HCT116 (cell line): ENCODE measurements at regions not wholly inside any gene's neighbourhood (a gene's known extent, or its start where the extent isn't known, plus 50 kb on each side); places are given as distances from the start of the nearest gene placed in this dataset.

Experiments used
- ATAC-seq: fragments of 200-7000 bp; cut with Tn5 transposase; 2 replicates; pipeline ENCODE4 v1.9.1; 2020; ENCODE audit warnings: mild to moderate bottlenecking, moderate library complexity
- BruUV-seq: library from RNA; stranded (reverse); fragments of 400-500 nt; replicated peaks from 2 replicates; lab custom pipeline; 2021; lab: Mats Ljungman, UMichigan
- CTCF ChIA-PET: fragments of 300-600 bp; sonication (Branson Sonifier 250); formaldehyde crosslinking; loops from one replicate; lab custom pipeline; 2021; ENCODE audit warnings: antibody characterized with exemption; lab: Charles Lee
- POLR2A ChIA-PET: fragments of 300-600, 350-600 bp; sonication (Branson Sonifier 250); formaldehyde crosslinking; loops from one replicate; lab custom pipeline; 2021; ENCODE audit warnings: antibody characterized with exemption; lab: Charles Lee
- RAD21 ChIA-PET, 2 experiments: fragments of 300-600 bp; sonication (Branson Sonifier 250); formaldehyde crosslinking; loops; one replicate each; lab custom pipeline; 2023; ENCODE audit warnings: low total read pairs in 2 of 2; ENCODE audit not compliant: uncharacterized antibody in 2 of 2, unreplicated experiment in 2 of 2, low non-redundant PET in 1 of 2; lab: Charles Lee
- DNase-seq: peaks from one replicate; pipeline ENCODE4 v3.0.0-alpha.2; 2010; ENCODE audit warnings: low read depth, low spot score
- H2AFZ ChIP-seq: fragments of 200-600 bp; shearing (Covaris generic), sonication (generic); 2 replicates; pipeline ENCODE4 v1.6.1; 2017; ENCODE audit warnings: low read depth, mixed run types, mixed read lengths, antibody characterized with exemption, low read length; ENCODE audit not compliant: poor library complexity, severe bottlenecking
- H3K27ac ChIP-seq: 2 replicates; pipeline ENCODE4 v1.5.1; 2012; ENCODE audit warnings: low read depth, low read length
- H3K27me3 ChIP-seq: fragments of 200-600 bp; sonication (generic); 2 replicates; pipeline ENCODE4 v1.6.1; 2016; ENCODE audit warnings: mixed run types, low read length, mixed read lengths; ENCODE audit not compliant: insufficient read depth
- H3K36me3 ChIP-seq, 2 experiments: fragments of 200-500 bp in 1 of 2; fragments of 200-600 bp in 1 of 2; sonication (Bioruptor generic) in 1 of 2; sonication (generic) in 1 of 2; 2 replicates each; pipeline versions ENCODE4 v1.5.1 to v1.6.1; 2014 to 2016; ENCODE audit warnings: low read length in 2 of 2, inconsistent platforms in 1 of 2, mixed read lengths in 1 of 2, mixed run types in 1 of 2; ENCODE audit not compliant: insufficient read depth in 2 of 2, control insufficient read depth in 1 of 2
- H3K4me1 ChIP-seq, 2 experiments: fragments of 200-600 bp in 1 of 2; sonication (generic) in 1 of 2; 2 replicates each; pipeline versions ENCODE4 v1.5.1 to v1.6.1; 2012 to 2017; ENCODE audit warnings: low read length in 2 of 2, inconsistent platforms in 1 of 2, mild to moderate bottlenecking in 1 of 2, mixed read lengths in 1 of 2, mixed run types in 1 of 2, moderate library complexity in 1 of 2; ENCODE audit not compliant: insufficient read depth in 2 of 2, control insufficient read depth in 1 of 2
- H3K4me2 ChIP-seq: fragments of 200-600 bp; sonication (generic); 2 replicates; pipeline ENCODE4 v1.6.1; 2017; ENCODE audit warnings: mixed run types, low read length, mixed read lengths
- H3K4me3 ChIP-seq, 2 experiments: fragments of 200-600 bp in 1 of 2; sonication (generic) in 1 of 2; replicated peaks in 1 of 2; 2 replicates each; pipeline ENCODE4 v1.5.1; 2011 to 2016; ENCODE audit warnings: low read length in 2 of 2, control low read depth in 1 of 2, low read depth in 1 of 2, mild to moderate bottlenecking in 1 of 2, mixed read lengths in 1 of 2, mixed run types in 1 of 2
- H3K79me2 ChIP-seq: fragments of 200-600 bp; sonication (generic); 2 replicates; pipeline ENCODE4 v1.6.1; 2017; ENCODE audit warnings: mild to moderate bottlenecking, mixed run types, low read length, moderate library complexity, mixed read lengths; ENCODE audit not compliant: insufficient read depth
- H3K9ac ChIP-seq: fragments of 200-600 bp; sonication (generic); 2 replicates; pipeline ENCODE4 v1.6.1; 2016; ENCODE audit warnings: low read length, mixed read lengths
- H3K9me2 ChIP-seq: fragments of 200-600 bp; sonication (generic), shearing (Covaris generic); 2 replicates; pipeline ENCODE4 v1.6.1; 2017; ENCODE audit warnings: mixed run types, mild to moderate bottlenecking, moderate library complexity; ENCODE audit not compliant: insufficient read depth
- H3K9me3 ChIP-seq, 2 experiments: fragments of 200-500 bp in 1 of 2; fragments of 200-600 bp in 1 of 2; sonication (Bioruptor generic) in 1 of 2; sonication (generic) in 1 of 2; 2 replicates each; pipeline ENCODE4 v1.6.1; 2014 to 2017; ENCODE audit warnings: low read length in 2 of 2, mixed read lengths in 2 of 2, inconsistent platforms in 1 of 2, low read depth in 1 of 2, mild to moderate bottlenecking in 1 of 2, mixed run types in 1 of 2, moderate library complexity in 1 of 2; ENCODE audit not compliant: control insufficient read depth in 1 of 2, insufficient read depth in 1 of 2
- H4K20me1 ChIP-seq: fragments of 200-600 bp; sonication (generic), shearing (Covaris generic); 2 replicates; pipeline ENCODE4 v1.6.1; 2017; ENCODE audit warnings: mixed run types, mild to moderate bottlenecking, moderate library complexity; ENCODE audit not compliant: insufficient read depth
- CEBPB ChIP-seq: IDR thresholded peaks from 2 replicates; pipeline ENCODE4 v1.6.1; 2012; ENCODE audit warnings: low read depth
- EZH2 ChIP-seq: fragments of 200-600 bp; sonication (generic); IDR thresholded peaks from 2 replicates; pipeline ENCODE4 v1.6.1; 2017; ENCODE audit warnings: antibody characterized with exemption, mixed run types
- FOSL1 ChIP-seq: IDR thresholded peaks from 2 replicates; pipeline ENCODE4 v1.6.1; 2012; ENCODE audit warnings: low read depth
- JUND ChIP-seq: IDR thresholded peaks from 2 replicates; pipeline ENCODE4 v1.6.1; 2012
- POLR2AphosphoS5 ChIP-seq: IDR thresholded peaks from 2 replicates; pipeline ENCODE4 v1.6.1; 2011; ENCODE audit warnings: mild to moderate bottlenecking, low read depth, low read length, moderate library complexity
- SIN3A ChIP-seq: IDR thresholded peaks from 2 replicates; pipeline ENCODE4 v1.6.1; 2012; ENCODE audit warnings: low read depth
- SP1 ChIP-seq: IDR thresholded peaks from 2 replicates; pipeline ENCODE4 v1.6.1; 2012; ENCODE audit warnings: low read depth
- TCF7L2 ChIP-seq: IDR thresholded peaks from 2 replicates; pipeline ENCODE4 v1.7.0; 2011; ENCODE audit warnings: borderline replicate concordance, inconsistent platforms; ENCODE audit not compliant: insufficient read depth, insufficient read length; ENCODE audit errors: extremely low read depth
- YY1 ChIP-seq: IDR thresholded peaks from 2 replicates; pipeline ENCODE4 v1.6.1; 2011; ENCODE audit warnings: low read length, low read depth, moderate library complexity, mild to moderate bottlenecking; ENCODE audit not compliant: insufficient replicate concordance; ENCODE audit errors: extremely low read depth
- ZFX ChIP-seq: fragments of 450-650 bp; IDR thresholded peaks from 2 replicates; pipeline ENCODE4 v1.6.1; 2017
- ZNF274 ChIP-seq: fragments of 200-500 bp; sonication (Bioruptor generic); IDR thresholded peaks from 2 replicates; pipeline ENCODE4 v1.6.1; 2014; ENCODE audit warnings: mild to moderate bottlenecking, low read depth, low read length, inconsistent platforms
- intact Hi-C: fragments of 100-400 bp; cut with micrococcal nuclease; formaldehyde crosslinking; loops from 2 replicates; pipeline ENCODE4 v1.10.0; 2022
- TF ChIP-seq, protein P1 (sequence below): IDR thresholded peaks from 2 replicates; pipeline ENCODE4 v1.6.1; 2012
- TF ChIP-seq, protein P2 (sequence below), 3 experiments: fragments of 200-600 bp in 1 of 3; sonication (generic) in 1 of 3; IDR thresholded peaks in 2 of 3; conservative IDR thresholded peaks in 1 of 3; 2 replicates each; pipeline ENCODE4 v1.5.1; 2012 to 2017; ENCODE audit warnings: low read depth in 2 of 3, low read length in 2 of 3, antibody characterized with exemption in 1 of 3, borderline replicate concordance in 1 of 3, control low read depth in 1 of 3, mild to moderate bottlenecking in 1 of 3, mixed read lengths in 1 of 3, mixed run types in 1 of 3, moderate library complexity in 1 of 3; ENCODE audit not compliant: insufficient read depth in 1 of 3

DNA sequence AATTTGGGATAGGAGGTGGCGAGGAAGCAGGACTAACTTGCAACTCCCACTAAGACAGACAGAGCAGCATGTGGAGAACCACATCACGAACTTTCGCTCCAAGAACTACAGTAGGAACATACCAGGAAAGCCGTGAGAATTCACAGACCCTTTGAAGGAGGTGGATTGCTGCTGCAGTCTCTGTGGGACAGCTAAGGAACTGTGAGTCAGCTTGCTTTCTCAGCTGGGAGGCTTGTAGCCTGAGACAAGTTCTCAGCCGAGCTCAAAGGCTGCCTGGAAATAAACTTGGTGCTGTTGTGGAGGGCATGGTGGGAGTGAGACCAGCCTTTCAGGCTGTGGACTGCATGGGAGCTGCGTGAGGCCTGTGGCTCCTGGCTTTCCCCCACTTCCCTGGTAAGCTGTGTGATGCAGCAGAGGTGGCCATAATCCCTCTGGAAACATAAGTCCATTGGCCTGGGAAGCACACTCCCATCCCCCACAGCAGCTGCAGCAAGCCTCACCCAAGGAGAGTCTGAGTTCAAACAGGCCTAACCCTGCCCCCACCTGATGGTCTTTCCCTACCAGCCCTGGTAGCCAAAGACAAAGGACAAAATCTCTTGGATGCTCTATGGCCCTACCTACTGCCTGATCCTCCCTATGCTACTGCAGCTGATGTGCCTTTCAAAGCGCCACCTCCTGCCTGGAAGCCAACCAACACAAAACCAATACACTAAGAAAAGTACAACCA, 441.1 kb upstream of the HTR2A start (continued):
- TF ChIP-seq YY1 (no peak), FOSL1 (no peak), JUND (no peak), ZNF274 (no peak), EZH2 (no peak), SP1 (no peak), POLR2AphosphoS5 (no peak), SIN3A (no peak)
- TF ChIP-seq, all 23 proteins: peak for 0

DNA sequence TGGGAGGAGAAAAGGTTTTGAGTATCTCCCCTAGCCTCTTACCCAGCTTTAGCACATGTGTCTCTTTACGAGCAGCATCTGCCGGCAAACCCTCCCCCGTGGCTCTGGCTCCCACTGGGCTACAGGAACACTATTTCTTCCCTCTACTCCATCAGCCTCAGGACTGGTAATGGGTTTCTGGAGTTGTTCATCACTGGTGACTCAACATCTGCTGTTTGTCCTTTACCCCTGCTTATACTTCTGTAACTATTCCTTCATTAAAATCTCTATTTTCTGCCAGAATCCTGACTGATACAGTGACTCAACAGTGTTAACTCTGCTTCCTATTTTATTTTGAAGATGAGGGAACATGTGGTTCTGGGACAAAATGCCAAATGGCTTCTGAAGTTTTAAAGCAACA, 437.3 kb upstream of the HTR2A start:
- ChIA-PET CTCF (no interaction called here), POLR2A (no interaction called here), RAD21 (no interaction called here)
- intact Hi-C loops = no loop called here
- Histone ChIP-seq H3K4me2 (no peak overlapping the region), H3K27me3 (no peaks in the 10 kb centered on the region), H2AFZ (no peak overlapping the region), H3K27ac (no peak overlapping the region), H4K20me1 (no peaks in the 10 kb centered on the region), H3K9me3 (peaks cover 0 to 6% of the 10 kb centered on the region in 2 experiments; a peak in 1 of 4 replicates), H3K36me3 (no peaks in the 10 kb centered on the region), H3K4me1 (no peaks in the 10 kb centered on the region), H3K9ac (no peak overlapping the region), H3K79me2 (no peaks in the 10 kb centered on the region), H3K4me3 (no peak overlapping the region), H3K9me2 (no peaks in the 10 kb centered on the region)
- no TSS peak for BruUV-seq
- ATAC-seq (no peak), DNase-seq (no peak)
- no peak for TF ChIP-seq POLR2AphosphoS5
- TF ChIP-seq ZNF274 = no peak

DNA sequence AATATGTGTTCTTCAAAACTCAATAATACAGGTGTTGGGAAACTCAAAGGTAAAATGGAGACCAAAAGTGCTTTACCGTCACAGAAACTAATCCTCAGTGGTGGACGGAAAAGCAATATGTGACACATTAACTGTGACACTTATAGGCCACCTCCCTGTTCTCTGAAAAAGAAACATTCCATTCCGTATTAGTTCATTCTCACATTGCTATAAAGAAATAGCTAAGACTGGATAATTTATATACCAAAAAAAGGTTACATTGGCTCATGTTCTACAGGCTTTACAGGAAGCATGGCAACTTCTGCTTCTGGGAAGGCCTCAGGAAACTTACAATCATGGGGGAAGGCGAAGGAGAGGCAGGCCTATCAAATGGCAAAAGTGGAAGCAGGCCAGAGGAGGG, 435.3 kb upstream of the HTR2A start:
- ATAC-seq = no peak
- DNase-seq = no peak
- TF ChIP-seq YY1 (no peak), EZH2 (no peak), SP1 (no peak), CEBPB (no peak), ZNF274 (no peak), TCF7L2 (no peak), SIN3A (no peak), ZFX (no peak), JUND (no peak)
- TF ChIP-seq, protein P1, sequence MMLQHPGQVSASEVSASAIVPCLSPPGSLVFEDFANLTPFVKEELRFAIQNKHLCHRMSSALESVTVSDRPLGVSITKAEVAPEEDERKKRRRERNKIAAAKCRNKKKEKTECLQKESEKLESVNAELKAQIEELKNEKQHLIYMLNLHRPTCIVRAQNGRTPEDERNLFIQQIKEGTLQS = no peak
- TF ChIP-seq, protein P2, sequence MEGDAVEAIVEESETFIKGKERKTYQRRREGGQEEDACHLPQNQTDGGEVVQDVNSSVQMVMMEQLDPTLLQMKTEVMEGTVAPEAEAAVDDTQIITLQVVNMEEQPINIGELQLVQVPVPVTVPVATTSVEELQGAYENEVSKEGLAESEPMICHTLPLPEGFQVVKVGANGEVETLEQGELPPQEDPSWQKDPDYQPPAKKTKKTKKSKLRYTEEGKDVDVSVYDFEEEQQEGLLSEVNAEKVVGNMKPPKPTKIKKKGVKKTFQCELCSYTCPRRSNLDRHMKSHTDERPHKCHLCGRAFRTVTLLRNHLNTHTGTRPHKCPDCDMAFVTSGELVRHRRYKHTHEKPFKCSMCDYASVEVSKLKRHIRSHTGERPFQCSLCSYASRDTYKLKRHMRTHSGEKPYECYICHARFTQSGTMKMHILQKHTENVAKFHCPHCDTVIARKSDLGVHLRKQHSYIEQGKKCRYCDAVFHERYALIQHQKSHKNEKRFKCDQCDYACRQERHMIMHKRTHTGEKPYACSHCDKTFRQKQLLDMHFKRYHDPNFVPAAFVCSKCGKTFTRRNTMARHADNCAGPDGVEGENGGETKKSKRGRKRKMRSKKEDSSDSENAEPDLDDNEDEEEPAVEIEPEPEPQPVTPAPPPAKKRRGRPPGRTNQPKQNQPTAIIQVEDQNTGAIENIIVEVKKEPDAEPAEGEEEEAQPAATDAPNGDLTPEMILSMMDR (IDR thresholded peaks at IDR 0.05 in 2 of 3, conservative IDR thresholded peaks at IDR 0.05 in 1 of 3; ENCODE audit: borderline replicate concordance in 1 of 3, insufficient read depth in 1 of 3, low read depth in 2 of 3, low read length in 2 of 3) = no peak

More for the DNA sequence above, 435.3 kb upstream of the HTR2A start:
- Histone ChIP-seq H3K4me2 (no peak overlapping the region), H3K4me3 (no peak overlapping the region), H3K36me3 (no peaks in the 10 kb centered on the region), H3K27ac (no peak overlapping the region), H3K27me3 (no peaks in the 10 kb centered on the region), H3K9ac (no peak overlapping the region), H3K9me2 (no peaks in the 10 kb centered on the region), H3K9me3 (peaks cover 0 to 6% of the 10 kb centered on the region in 2 experiments; a peak in 1 of 4 replicates), H3K79me2 (no peaks in the 10 kb centered on the region), H4K20me1 (no peaks in the 10 kb centered on the region), H3K4me1 (no peaks in the 10 kb centered on the region), H2AFZ (no peak overlapping the region)
- no TSS peak for BruUV-seq
- CTCF ChIA-PET = no interaction called here
- POLR2A ChIA-PET = no interaction called here
- intact Hi-C loops = no loop called here
- RAD21 ChIA-PET = no interaction called here
